NOMO-1 treated with DMSO at 0.1 percent for 48 hours (cell line): ENCODE measurements at regions not wholly inside any gene's neighbourhood (a gene's known extent, or its start where the extent isn't known, plus 50 kb on each side); places are given as distances from the start of the nearest gene placed in this dataset.
"Not testable (repeated sequence)": the region's sequence is repeated elsewhere in the genome, so short reads cannot be mapped to it uniquely, and the experiment has no call there.

Experiments used
- DNase-seq: peaks from one replicate; lab custom pipeline; 2025; ENCODE audit not compliant: unreplicated experiment; lab: John Stamatoyannopoulos, UW

DNA sequence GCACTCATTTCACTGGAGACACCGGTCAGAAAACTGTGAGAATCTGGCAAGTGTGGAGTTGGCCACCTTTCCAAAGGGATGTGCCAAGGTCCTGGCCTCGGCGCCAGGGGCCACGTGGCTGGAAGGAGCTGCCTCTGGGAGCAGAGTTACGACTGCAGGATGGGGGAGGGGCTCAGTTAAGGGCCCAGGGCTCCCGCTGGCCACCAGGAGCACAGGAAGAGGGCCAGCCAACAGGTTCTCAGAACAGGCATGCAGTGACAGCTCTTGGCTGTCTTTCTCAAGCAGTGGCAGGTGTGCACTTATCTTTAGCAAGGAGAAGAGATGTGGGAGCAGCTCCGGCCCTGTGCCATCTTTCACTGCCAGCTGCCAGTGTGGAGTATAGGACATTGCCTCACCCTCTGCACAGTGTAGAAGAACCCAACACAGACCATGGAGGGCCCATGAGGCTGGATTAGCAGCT is 115.9 kb upstream of the RBPJ start:
- DNase-seq: no peak

GRCh38 chr4:26206339-26206738 is 114.5 kb upstream of the RBPJ start:
- no peak for DNase-seq

DNA sequence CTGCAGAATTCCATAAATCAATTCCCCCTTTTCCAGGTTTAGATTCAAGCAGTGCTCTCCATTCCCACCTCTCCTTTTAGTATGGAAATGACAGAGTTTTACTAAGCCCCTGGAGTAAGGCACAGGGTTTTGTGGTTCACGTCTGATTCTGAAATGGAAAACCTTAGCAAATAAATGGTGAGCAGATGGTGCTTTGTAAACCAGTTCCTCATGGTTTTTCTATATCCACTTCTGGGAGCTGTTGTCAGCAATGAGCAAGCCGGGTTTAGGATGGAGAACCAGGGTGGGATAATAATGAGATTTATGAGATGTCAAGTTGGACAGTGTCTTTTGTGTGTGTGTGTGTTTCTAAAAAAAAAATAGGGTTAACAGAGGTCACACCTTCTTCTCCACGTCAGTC is 113.8 kb upstream of the RBPJ start:
- no peak for DNase-seq

GRCh38 chr4:26207631-26208030 is 113.2 kb upstream of the RBPJ start:
- no peak for DNase-seq

DNA sequence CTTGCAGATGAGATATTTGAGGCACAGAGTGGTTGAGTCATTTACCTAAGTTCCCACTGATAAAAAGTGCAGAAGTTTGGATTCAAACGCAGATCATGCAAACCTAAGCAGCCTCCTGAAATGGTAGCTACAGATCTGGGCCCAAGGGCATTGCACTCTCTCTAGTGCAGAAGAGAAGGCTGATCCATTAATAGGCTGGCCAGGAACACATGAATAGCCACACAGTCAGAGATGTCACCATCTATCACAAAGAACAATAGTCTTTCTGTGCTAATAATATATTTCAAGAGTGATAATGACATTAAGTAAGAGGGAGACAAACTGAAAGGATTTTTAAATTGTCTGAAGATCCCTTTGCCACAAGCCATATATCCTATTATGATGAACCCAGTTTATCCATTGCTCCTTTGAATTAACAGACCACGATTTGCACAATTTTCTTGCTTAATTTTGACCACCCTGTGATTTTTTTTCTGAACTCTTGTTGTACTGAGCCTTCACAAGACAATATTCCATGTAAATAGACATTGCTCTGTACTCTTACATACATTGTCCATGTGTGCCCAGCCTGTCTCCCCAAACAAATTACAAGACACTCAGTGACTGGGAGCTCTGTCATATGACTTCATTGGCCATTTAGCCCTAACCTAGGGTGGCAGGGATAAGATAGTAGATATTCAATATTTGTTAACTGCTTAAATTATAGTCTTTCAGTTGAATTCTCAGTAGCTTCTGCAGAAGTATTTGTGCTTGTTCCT is 112.4 kb upstream of the RBPJ start:
- DNase-seq: no peak

DNA sequence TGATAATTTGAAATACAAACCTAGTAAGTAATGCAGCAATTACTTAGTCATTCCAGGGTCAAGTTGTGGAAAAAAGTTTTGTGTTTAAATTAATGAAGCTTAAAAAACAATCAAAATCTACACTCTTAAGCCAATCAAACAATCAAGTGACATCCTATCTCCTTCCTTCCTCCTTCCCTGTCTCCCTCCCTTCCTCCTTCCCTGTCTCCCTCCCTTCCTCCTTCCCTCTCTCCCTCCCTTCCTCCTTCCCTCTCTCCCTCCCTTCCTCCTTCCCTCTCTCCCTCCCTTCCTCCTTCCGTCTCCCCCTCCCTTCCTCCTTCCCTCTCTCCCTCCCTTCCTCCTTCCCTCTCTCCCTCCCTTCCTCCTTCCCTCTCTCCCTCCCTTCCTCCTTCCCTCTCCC is 111.4 kb upstream of the RBPJ start:
- DNase-seq: not testable (repeated sequence)

- DNase-seq: no peak
Observed at GRCh38 chr4:26212528-26212927, 108.3 kb upstream of the RBPJ start.

DNA sequence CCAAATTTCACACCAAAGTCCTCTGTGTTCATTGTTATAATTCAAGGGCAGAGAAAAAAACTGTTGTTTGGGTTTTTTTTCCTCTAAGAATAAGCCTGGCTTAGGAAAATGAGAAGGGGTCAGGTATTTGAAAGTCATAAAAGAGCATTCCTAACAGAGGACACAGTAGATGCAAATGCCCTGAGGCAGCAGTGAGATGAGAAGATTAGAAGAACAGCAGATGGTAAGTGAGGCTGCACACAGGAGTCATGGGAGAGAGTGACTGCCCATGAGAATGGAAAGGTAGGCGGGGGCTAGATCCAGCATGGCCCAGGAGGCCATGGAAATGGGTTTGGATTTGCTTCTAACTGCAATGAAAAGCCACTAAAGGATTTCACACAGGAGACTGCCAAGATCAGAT is 107.5 kb upstream of the RBPJ start:
- no peak for DNase-seq

DNA sequence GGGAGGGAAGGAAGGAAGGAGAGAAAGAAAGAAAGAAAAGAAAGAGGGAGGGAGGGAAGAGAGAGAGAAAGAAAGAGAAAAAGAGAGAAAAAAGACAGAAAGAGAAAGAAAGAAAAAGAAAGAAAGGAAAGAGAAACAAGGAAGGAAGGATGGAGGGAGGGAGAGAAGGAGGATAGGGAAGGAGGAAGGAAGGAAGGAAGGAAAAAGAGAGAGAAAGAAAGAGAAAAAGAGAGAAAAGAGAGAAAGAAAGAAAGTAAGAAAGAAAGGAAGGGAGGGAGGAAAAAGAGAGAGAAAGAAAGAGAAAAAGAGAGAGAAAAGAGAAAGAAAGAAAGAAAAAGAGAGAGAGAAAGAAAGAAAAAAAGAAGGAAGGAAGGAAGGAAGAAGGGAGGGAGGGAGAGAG is 105.8 kb upstream of the RBPJ start:
- DNase-seq: no peak

DNA sequence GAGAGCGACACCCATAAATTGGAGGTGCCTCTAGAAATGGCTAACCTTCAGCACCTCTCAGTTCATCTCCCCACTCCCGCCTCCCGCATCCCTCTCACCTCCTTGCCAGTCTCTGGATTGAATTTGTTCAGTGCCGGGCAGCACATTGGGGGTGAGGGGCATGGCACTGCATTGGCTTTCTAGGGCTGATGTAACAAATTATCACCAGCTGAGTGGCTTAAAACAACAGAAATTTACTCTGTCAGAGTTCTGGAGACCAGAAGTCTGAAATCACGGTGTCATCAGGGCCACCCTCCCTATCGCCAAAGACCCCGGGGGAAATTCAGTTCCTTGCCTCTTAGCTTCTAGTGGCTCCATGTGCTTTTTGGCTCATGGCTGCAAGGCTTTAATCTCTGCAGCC is 105.1 kb upstream of the RBPJ start:
- DNase-seq: no peak

GRCh38 chr4:26217481-26217880 is 103.3 kb upstream of the RBPJ start:
- DNase-seq: no peak

- DNase-seq: peak; percentile 90
Observed at GRCh38 chr4:26217961-26218676, 102.7 kb upstream of the RBPJ start.

DNA sequence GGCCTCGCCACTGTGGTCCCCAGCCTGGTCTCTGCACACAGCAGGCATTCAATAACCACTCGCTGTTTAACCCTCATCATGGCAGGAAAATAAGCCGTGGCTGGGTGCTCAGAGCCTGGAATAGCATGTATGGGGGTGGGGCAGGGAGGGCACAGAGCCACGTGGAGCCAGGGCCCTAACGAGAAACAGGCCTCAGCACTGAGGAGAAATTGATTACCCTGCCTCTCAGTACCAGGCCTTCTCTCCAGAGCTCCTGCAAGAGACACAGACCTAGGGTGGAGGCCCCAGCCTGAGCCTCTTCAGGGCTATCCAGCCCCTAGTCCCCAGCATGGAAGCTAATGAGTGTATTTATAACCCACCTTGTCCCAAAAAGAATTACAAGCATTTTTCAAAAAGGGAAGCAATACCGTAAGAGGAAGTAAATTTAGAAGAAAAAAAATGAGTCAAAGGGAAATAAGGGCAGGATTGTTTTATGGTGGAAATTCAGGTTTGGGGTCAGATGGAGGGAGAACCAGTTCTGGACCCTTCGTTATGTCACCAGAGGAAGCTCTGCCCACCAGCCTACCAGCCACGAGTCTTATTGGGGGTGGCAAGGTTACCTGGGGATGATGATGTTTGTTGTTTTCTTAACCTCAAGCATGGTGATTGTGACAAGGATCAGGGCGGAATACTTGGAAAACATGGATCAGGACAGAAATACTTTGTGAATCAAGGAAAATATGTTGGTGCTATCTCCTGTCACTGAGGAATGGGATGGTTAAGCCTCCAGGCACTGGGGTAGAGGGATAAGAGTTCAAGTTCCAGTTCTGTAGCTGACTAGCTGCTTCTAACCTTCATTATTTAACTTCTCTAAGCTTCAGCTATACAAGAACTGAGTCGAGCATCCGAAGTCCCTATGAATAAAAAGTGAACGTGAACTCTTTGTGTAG is 101.9 kb upstream of the RBPJ start:
- DNase-seq: peak; percentile 86

- DNase-seq: no peak
Observed at GRCh38 chr4:26220696-26221095, 100.1 kb upstream of the RBPJ start.

- no peak for DNase-seq
Observed at GRCh38 chr4:26223155-26223554, 97.7 kb upstream of the RBPJ start.

- no peak for DNase-seq
Observed at GRCh38 chr4:26226629-26227376, 94.0 kb upstream of the RBPJ start.

DNA sequence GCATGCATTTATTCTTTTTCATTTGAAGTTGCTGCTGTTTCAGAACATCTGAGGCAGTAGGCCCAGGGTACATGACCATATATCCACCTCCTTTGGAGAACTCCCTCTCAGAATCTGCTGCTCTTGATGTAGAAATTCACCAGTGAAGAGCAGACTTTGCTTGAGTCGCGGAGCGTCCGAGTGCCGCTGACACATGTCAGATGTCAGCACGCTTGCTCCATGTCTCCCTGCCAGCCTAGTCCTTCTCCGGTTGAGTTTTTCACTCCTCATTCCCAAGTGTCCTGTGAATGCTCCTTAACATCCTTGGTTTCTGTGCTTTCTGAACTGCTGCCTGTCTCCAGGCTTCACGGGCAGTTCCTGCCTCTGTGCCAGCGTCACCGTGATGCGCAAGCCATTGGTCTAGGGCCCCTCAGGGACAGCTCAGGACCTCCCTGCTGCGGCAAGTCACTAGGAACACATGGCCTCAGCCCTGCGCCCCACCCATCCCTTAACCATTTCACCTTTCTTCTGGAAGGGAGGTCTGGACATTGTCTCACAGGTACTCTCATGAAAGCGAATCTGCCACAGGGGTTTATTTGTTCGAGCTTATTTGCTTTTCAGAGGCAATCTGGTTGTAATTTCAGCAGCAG is 93.1 kb upstream of the RBPJ start:
- DNase-seq: no peak

GRCh38 chr4:26228883-26229282 is 91.9 kb upstream of the RBPJ start:
- DNase-seq: no peak

- DNase-seq: no peak
Observed at GRCh38 chr4:26229974-26230373, 90.8 kb upstream of the RBPJ start.

GRCh38 chr4:26233350-26233749 is 87.5 kb upstream of the RBPJ start:
- no peak for DNase-seq
